ENCODE measurements at regions not wholly inside any gene's neighbourhood (a gene's known extent, or its start where the extent isn't known, plus 50 kb on each side); places are given as distances from the start of the nearest gene placed in this dataset.
"Not testable (repeated sequence)": the region's sequence is repeated elsewhere in the genome, so short reads cannot be mapped to it uniquely, and the experiment has no call there.

- H3K27ac Mint-ChIP-seq, result no peak overlapping the region
- H3K36me3 Mint-ChIP-seq, result no peaks in the 10 kb centered on the region
- H3K4me1 Mint-ChIP-seq, result no peaks in the 10 kb centered on the region
- H3K4me3 Mint-ChIP-seq, result no peak overlapping the region
- DNase-seq (no peak), ATAC-seq (replicated peaks) (no peak)
- peaks cover 4% of the 10 kb centered on the region in 2 donors for H3K27me3 Mint-ChIP-seq
- H3K9me3 Mint-ChIP-seq, result no peaks in the 10 kb centered on the region
These were observed 262.5 kb upstream of the C9orf72 start for GRCh38 chr9:27835746-27836145.

- Mint-ChIP-seq H3K4me1 (no peaks in the 10 kb centered on the region), H3K27ac (no peak overlapping the region), H3K36me3 (no peaks in the 10 kb centered on the region), H3K27me3 (peaks cover 8 to 10% of the 10 kb centered on the region in 2 donors), H3K9me3 (no peaks in the 10 kb centered on the region), H3K4me3 (no peak overlapping the region)
- ATAC-seq (replicated peaks) (no peak), DNase-seq (no peak)
These were observed 263.6 kb upstream of the C9orf72 start for GRCh38 chr9:27836661-27837401.

- Mint-ChIP-seq H3K27ac (no peak overlapping the region), H3K4me3 (no peak overlapping the region), H3K9me3 (no peaks in the 10 kb centered on the region), H3K4me1 (no peaks in the 10 kb centered on the region), H3K36me3 (no peaks in the 10 kb centered on the region), H3K27me3 (peaks cover 8 to 10% of the 10 kb centered on the region in 2 donors)
- ATAC-seq (replicated peaks) (no peak), DNase-seq (no peak)
These were observed 265.6 kb upstream of the C9orf72 start for GRCh38 chr9:27838876-27839275.

DNA sequence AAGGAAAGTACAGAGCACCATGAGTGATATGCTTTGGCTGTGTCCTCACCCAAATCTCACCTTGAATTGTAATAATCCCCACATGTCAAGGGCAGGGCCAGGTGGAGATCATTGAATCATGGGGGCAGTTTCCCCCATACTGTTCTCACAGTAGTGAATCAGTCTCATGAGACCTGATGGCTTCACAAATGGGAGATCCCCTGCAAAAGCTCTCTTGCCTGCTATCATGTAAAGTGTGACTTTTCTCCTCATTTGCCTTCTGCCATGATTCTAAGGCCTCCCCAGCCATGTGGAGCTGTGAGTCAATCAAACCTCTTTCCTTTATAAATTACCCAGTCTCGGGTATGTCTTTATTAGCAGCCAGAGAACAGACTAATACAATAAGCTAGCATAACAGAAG lies 266.5 kb upstream of the C9orf72 start:
- H3K4me1 Mint-ChIP-seq; H3K36me3 Mint-ChIP-seq; H3K4me3 Mint-ChIP-seq; DNase-seq; H3K27ac Mint-ChIP-seq; H3K9me3 Mint-ChIP-seq; ATAC-seq (replicated peaks): not testable (repeated sequence)
- H3K27me3 Mint-ChIP-seq, result peaks cover 8 to 10% of the 10 kb centered on the region in 2 donors

GRCh38 chr9:27844797-27845196 lies 271.5 kb upstream of the C9orf72 start:
- no peak for DNase-seq
- H3K27me3 Mint-ChIP-seq, result peaks cover 3 to 12% of the 10 kb centered on the region in 2 donors
- no peak overlapping the region for H3K27ac Mint-ChIP-seq
- ATAC-seq (replicated peaks), result no peak
- no peak overlapping the region for H3K4me3 Mint-ChIP-seq
- peaks cover 3% of the 10 kb centered on the region in 2 donors for H3K9me3 Mint-ChIP-seq
- H3K36me3 Mint-ChIP-seq, result no peaks in the 10 kb centered on the region
- H3K4me1 Mint-ChIP-seq, result no peaks in the 10 kb centered on the region

DNA sequence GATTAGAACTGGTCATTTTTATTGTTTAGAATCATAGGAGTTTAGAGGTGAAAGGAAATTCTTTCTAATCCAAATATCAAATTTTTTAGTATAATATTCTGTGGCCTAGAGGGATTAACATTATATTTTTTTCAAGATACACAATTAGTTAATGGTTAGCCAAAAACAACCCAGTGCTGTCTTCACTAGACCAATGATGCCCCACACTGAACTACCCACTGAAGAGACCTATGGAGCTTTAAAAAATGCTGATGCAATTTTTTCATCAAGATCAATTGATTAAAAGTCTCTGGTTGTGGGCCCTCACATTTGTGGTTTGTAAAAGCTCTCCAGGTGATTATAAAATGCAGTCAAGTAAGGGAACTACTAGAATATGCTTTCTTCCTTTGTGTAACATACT lies 274.1 kb upstream of the C9orf72 start:
- no peak overlapping the region for H3K27ac Mint-ChIP-seq
- H3K4me3 Mint-ChIP-seq, result no peak overlapping the region

GRCh38 chr9:27847818-27848217 lies 274.5 kb upstream of the C9orf72 start:
- Mint-ChIP-seq H3K27me3 (peaks cover 0 to 6% of the 10 kb centered on the region in 2 donors), H3K27ac (no peak overlapping the region), H3K9me3 (peaks cover 3% of the 10 kb centered on the region in 2 donors), H3K36me3 (no peaks in the 10 kb centered on the region), H3K4me1 (no peaks in the 10 kb centered on the region), H3K4me3 (no peak overlapping the region)
- ATAC-seq (replicated peaks) (no peak), DNase-seq (no peak)

More for the DNA sequence above, 274.1 kb upstream of the C9orf72 start:
- no peaks in the 10 kb centered on the region for H3K4me1 Mint-ChIP-seq
- H3K9me3 Mint-ChIP-seq, result peaks cover 3% of the 10 kb centered on the region in 2 donors
- ATAC-seq (replicated peaks) (no peak), DNase-seq (no peak)
- H3K27me3 Mint-ChIP-seq, result peaks cover 0 to 6% of the 10 kb centered on the region in 2 donors
- no peaks in the 10 kb centered on the region for H3K36me3 Mint-ChIP-seq

DNA sequence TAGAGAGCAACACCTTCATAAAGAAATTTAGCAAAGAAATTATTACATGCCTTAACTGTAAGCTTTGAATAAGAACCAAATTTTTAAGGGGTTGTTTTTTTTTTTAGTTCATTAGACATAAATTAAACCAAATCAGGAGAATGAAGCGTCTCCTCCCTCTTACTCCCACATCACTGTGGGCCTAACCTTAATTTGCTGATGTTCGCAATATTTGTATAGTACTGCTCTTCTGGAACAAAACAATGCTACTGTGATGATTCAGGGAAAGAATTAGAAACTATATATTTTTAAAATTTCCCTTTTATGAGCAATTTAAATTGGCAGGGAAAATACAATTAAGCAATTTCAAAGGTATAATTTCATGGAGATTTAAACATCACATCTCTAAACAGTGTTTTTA lies 275.0 kb upstream of the C9orf72 start:
- no peak for DNase-seq
- peaks cover 3% of the 10 kb centered on the region in 2 donors for H3K9me3 Mint-ChIP-seq
- no peaks in the 10 kb centered on the region for H3K4me1 Mint-ChIP-seq
- no peak for ATAC-seq (replicated peaks)
- no peaks in the 10 kb centered on the region for H3K36me3 Mint-ChIP-seq
- H3K4me3 Mint-ChIP-seq, result no peak overlapping the region
- no peak overlapping the region for H3K27ac Mint-ChIP-seq
- peaks cover 0 to 6% of the 10 kb centered on the region in 2 donors for H3K27me3 Mint-ChIP-seq

GRCh38 chr9:27851858-27852257 lies 278.6 kb upstream of the C9orf72 start:
- H3K27me3 Mint-ChIP-seq, result peaks cover 0 to 6% of the 10 kb centered on the region in 2 donors
- H3K9me3 Mint-ChIP-seq, result no peaks in the 10 kb centered on the region
- no peaks in the 10 kb centered on the region for H3K4me1 Mint-ChIP-seq
- no peak overlapping the region for H3K4me3 Mint-ChIP-seq
- no peaks in the 10 kb centered on the region for H3K36me3 Mint-ChIP-seq
- no peak for DNase-seq
- ATAC-seq (replicated peaks), result no peak
- H3K27ac Mint-ChIP-seq, result no peak overlapping the region

DNA sequence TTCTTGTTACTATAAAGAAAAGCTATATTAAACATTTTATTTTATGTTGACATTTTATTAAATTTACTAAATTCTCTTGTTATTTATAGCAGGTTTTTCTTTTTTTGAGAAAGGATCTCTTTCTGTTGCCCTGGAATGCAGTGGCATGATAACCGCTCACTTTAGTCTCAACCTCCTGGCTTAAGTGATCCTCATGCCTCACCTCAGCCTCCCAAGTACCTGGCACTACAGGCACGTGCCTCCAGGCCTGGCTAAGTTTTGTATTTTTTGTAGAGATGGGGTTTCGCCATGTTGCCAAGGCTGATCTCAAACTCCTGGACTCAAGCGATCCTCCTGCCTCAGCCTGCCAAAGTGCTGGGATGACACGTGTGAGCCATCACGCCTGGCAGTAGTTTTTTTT lies 280.2 kb upstream of the C9orf72 start:
- ATAC-seq (replicated peaks) (no peak), DNase-seq (no peak)
- Mint-ChIP-seq H3K36me3 (no peaks in the 10 kb centered on the region), H3K9me3 (no peaks in the 10 kb centered on the region), H3K27ac (no peak overlapping the region), H3K27me3 (peaks cover 4 to 6% of the 10 kb centered on the region in 2 donors), H3K4me1 (no peaks in the 10 kb centered on the region), H3K4me3 (no peak overlapping the region)

- peaks cover 0 to 4% of the 10 kb centered on the region in 2 donors for H3K27me3 Mint-ChIP-seq
- H3K4me3 Mint-ChIP-seq, result no peak overlapping the region
- H3K9me3 Mint-ChIP-seq, result no peaks in the 10 kb centered on the region
- H3K27ac Mint-ChIP-seq, result no peak overlapping the region
- DNase-seq (no peak), ATAC-seq (replicated peaks) (no peak)
- no peaks in the 10 kb centered on the region for H3K36me3 Mint-ChIP-seq
- no peaks in the 10 kb centered on the region for H3K4me1 Mint-ChIP-seq
These were observed 282.8 kb upstream of the C9orf72 start for GRCh38 chr9:27856054-27856453.

- no peak for DNase-seq
- H3K4me1 Mint-ChIP-seq, result no peaks in the 10 kb centered on the region
- no peak for ATAC-seq (replicated peaks)
- H3K4me3 Mint-ChIP-seq, result no peak overlapping the region
- H3K27me3 Mint-ChIP-seq, result peaks cover 0 to 4% of the 10 kb centered on the region in 2 donors
- H3K27ac Mint-ChIP-seq, result no peak overlapping the region
- H3K9me3 Mint-ChIP-seq, result no peaks in the 10 kb centered on the region
- no peaks in the 10 kb centered on the region for H3K36me3 Mint-ChIP-seq
These were observed 283.5 kb upstream of the C9orf72 start for GRCh38 chr9:27856748-27857147.

- H3K9me3 Mint-ChIP-seq, result no peaks in the 10 kb centered on the region
- H3K27me3 Mint-ChIP-seq, result peaks cover 0 to 8% of the 10 kb centered on the region in 2 donors
- DNase-seq (no peak), ATAC-seq (replicated peaks) (no peak)
- no peak overlapping the region for H3K4me3 Mint-ChIP-seq
- H3K4me1 Mint-ChIP-seq, result no peaks in the 10 kb centered on the region
- H3K36me3 Mint-ChIP-seq, result no peaks in the 10 kb centered on the region
- no peak overlapping the region for H3K27ac Mint-ChIP-seq
These were observed 288.6 kb upstream of the C9orf72 start for GRCh38 chr9:27861887-27862286.

GRCh38 chr9:27864644-27865438 lies 291.6 kb upstream of the C9orf72 start:
- H3K4me1 Mint-ChIP-seq, result no peaks in the 10 kb centered on the region
- H3K4me3 Mint-ChIP-seq, result no peak overlapping the region
- no peaks in the 10 kb centered on the region for H3K9me3 Mint-ChIP-seq
- H3K27me3 Mint-ChIP-seq, result peaks cover 0 to 8% of the 10 kb centered on the region in 2 donors
- H3K27ac Mint-ChIP-seq, result no peak overlapping the region
- ATAC-seq (replicated peaks) (no peak), DNase-seq (no peak)
- no peaks in the 10 kb centered on the region for H3K36me3 Mint-ChIP-seq

- no peak for DNase-seq
- no peaks in the 10 kb centered on the region for H3K4me1 Mint-ChIP-seq
- H3K9me3 Mint-ChIP-seq, result no peaks in the 10 kb centered on the region
- H3K4me3 Mint-ChIP-seq, result no peak overlapping the region
- no peaks in the 10 kb centered on the region for H3K36me3 Mint-ChIP-seq
- peaks cover 0 to 8% of the 10 kb centered on the region in 2 donors for H3K27me3 Mint-ChIP-seq
- no peak overlapping the region for H3K27ac Mint-ChIP-seq
- no peak for ATAC-seq (replicated peaks)
These were observed 293.5 kb upstream of the C9orf72 start for GRCh38 chr9:27866741-27867140.
